ENCODE measurements at regions not wholly inside any gene's neighbourhood (a gene's known extent, or its start where the extent isn't known, plus 50 kb on each side); places are given as distances from the start of the nearest gene placed in this dataset.

DNA sequence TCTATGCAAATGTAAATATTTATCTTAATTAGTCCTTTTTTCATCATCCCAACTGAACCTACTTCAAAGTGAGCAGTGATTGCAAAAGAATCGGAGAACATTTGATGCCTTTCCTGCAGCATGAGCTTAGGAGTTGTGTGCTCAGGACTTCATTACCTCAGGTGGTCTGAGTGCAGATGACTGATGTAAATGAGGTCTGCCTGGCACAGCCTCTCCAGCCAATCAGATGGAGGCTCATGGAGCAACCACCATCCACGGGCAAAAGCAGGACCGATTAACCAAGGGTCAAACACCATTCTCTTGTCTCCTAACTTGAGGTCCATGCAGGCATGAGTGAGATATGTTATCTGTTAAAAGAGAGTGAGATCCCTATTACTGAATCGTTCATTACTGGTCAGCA, 165.7 kb upstream of the CARMIL1 start:
- no peak for TF ChIP-seq EP300 (IDR thresholded peaks at IDR 0.05; ENCODE audit: borderline replicate concordance)
- no peak for TF ChIP-seq TEAD4 (IDR thresholded peaks at IDR 0.05)
- TF ChIP-seq TAF1 (IDR thresholded peaks at IDR 0.05; ENCODE audit: low read depth) = no peak
- no peak for TF ChIP-seq REST (IDR thresholded peaks at IDR 0.05; ENCODE audit: low read depth)
- TF ChIP-seq MAX (IDR thresholded peaks at IDR 0.05) = no peak
- no peak for TF ChIP-seq FOXM1 (IDR thresholded peaks at IDR 0.05; ENCODE audit: borderline replicate concordance, low read depth)
- no peak for TF ChIP-seq EGR1 (IDR thresholded peaks at IDR 0.05)
- no peak for TF ChIP-seq CREB1 (IDR thresholded peaks at IDR 0.05; ENCODE audit: low read depth)
- TF ChIP-seq USF1 (IDR thresholded peaks at IDR 0.05) = no peak
- no peak for TF ChIP-seq RAD21 (IDR thresholded peaks at IDR 0.05; ENCODE audit: low read depth)
- TF ChIP-seq TCF12 (IDR thresholded peaks at IDR 0.05; ENCODE audit: low read depth) = no peak
- TF ChIP-seq YY1 (IDR thresholded peaks at IDR 0.05; ENCODE audit: low read depth) = no peak
- TF ChIP-seq ZBTB7A (IDR thresholded peaks at IDR 0.05; ENCODE audit: low read depth) = no peak
